Neural progenitor cell (in vitro differentiated cells): ENCODE measurements at regions not wholly inside any gene's neighbourhood (a gene's known extent, or its start where the extent isn't known, plus 50 kb on each side); places are given as distances from the start of the nearest gene placed in this dataset.

Experiments
- CTCF ChIP-seq: fragments of 200-600 bp; sonication (generic); IDR thresholded peaks from 2 replicates; pipeline ENCODE4 v1.5.1; 2017; ENCODE audit warnings: antibody characterized with exemption, mild to moderate bottlenecking
- EZH2 ChIP-seq: fragments of 200-600 bp; sonication (generic); IDR thresholded peaks from 2 replicates; pipeline ENCODE4 v1.6.1; 2017; ENCODE audit warnings: antibody characterized with exemption, mild to moderate bottlenecking, moderate library complexity

- TF ChIP-seq EZH2: no peak
- TF ChIP-seq CTCF: no peak
These were observed 154.9 kb upstream of the EPHA5 start for GRCh38 chr4:65825116-65825753.
